ENCODE measurements at regions not wholly inside any gene's neighbourhood (a gene's known extent, or its start where the extent isn't known, plus 50 kb on each side); places are given as distances from the start of the nearest gene placed in this dataset.

DNA sequence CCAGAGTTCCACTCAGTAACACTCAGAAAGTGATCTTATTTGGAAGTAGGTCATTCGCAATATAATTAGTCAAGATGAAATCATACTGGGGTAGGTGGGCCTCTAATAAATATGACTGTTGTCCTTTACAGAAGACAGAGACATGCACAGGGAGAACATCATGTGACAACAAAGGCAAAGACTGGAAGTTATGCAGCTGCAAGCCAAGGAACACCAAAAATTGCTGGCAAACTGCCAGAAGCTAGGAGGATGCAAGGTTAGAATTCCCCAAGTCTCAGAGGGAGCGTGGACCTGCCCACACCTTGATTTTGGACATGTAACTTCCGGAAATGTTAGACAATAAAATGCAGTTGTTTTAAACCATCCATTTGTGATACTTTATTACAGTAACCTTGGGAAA, 471.5 kb upstream of the AGTR1 start:
- TF ChIP-seq POLR2A (IDR thresholded peaks at IDR 0.05) (no peak), POLR2AphosphoS5 (IDR thresholded peaks at IDR 0.05) (no peak)
- TF ChIP-seq, protein P1, sequence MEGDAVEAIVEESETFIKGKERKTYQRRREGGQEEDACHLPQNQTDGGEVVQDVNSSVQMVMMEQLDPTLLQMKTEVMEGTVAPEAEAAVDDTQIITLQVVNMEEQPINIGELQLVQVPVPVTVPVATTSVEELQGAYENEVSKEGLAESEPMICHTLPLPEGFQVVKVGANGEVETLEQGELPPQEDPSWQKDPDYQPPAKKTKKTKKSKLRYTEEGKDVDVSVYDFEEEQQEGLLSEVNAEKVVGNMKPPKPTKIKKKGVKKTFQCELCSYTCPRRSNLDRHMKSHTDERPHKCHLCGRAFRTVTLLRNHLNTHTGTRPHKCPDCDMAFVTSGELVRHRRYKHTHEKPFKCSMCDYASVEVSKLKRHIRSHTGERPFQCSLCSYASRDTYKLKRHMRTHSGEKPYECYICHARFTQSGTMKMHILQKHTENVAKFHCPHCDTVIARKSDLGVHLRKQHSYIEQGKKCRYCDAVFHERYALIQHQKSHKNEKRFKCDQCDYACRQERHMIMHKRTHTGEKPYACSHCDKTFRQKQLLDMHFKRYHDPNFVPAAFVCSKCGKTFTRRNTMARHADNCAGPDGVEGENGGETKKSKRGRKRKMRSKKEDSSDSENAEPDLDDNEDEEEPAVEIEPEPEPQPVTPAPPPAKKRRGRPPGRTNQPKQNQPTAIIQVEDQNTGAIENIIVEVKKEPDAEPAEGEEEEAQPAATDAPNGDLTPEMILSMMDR (IDR thresholded peaks at IDR 0.05 in 8 of 11, conservative IDR thresholded peaks at IDR 0.05 in 3 of 11) = no peak
- no peak for DNase-seq
- Histone ChIP-seq H3K4me1 (no peaks in the 10 kb centered on the region), H3K9me3 (no peaks in the 10 kb centered on the region), H3K27ac (no peak overlapping the region), H3K4me3 (no peak overlapping the region), H3K27me3 (replicated peaks in 1 of 7) (no peaks in the 10 kb centered on the region), H3K36me3 (no peaks in the 10 kb centered on the region)
- intact Hi-C loops (cut with DNase I; ENCODE audit: low total_unique reads) = no loop called here
- 81 to 92% (median 83%) methylated on average over 3 of the region's 3 CpGs for WGBS, 5 donors

DNA sequence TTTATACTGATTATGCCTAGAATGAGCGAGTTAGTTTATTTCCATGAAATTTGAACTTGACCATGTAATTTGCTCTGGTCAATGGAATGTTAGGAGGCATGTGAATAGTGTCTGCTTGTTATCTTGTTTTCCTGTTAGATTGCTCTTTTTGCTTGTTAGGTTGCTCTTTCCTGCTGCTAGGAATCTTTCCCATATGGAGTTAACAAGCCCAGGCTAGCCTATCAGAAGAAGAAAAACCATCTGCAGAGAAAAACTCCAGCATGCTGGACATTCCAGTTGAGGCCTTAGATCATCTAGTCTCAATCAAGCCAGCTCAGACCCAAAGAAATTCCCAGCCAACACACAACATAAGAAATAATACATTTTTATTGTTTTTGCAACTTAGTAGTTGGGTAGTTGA, 470.2 kb upstream of the AGTR1 start:
- Histone ChIP-seq H3K9me3 (no peaks in the 10 kb centered on the region), H3K27ac (no peak overlapping the region), H3K4me1 (no peaks in the 10 kb centered on the region), H3K36me3 (no peaks in the 10 kb centered on the region), H3K4me3 (no peak overlapping the region), H3K27me3 (replicated peaks in 1 of 7) (no peaks in the 10 kb centered on the region)
- 86 to 94% (median 88%) methylated on average over 1 of the region's 1 CpG for WGBS, 5 donors
- no peak for DNase-seq
- TF ChIP-seq POLR2A (IDR thresholded peaks at IDR 0.05) (no peak), POLR2AphosphoS5 (IDR thresholded peaks at IDR 0.05) (no peak)
- TF ChIP-seq, protein P1 (IDR thresholded peaks at IDR 0.05 in 8 of 11, conservative IDR thresholded peaks at IDR 0.05 in 3 of 11) = no peak
- intact Hi-C loops (cut with DNase I; ENCODE audit: low total_unique reads) = no loop called here

DNA sequence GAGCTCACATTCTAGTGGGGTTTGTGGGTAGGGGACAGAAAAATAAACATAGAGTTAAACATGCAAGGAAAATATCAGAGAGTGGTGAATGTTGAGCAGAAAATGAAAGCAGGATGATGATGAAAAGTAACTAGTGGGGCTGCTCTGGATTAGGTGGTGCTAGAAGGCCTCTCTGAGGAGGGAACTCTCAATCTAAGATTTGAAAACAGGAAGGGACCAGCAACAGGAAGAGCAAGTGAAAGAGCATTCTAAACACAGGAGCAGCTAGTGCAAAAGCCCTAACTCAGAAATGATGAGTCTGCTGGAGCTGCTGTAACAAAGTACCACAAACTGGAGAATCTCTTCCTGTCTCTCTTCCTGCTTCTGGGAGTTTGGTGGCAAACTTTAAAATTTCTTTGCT, 468.6 kb upstream of the AGTR1 start:
- no peak for DNase-seq
- no peaks in the 10 kb centered on the region for H3K36me3 ChIP-seq
- no peak overlapping the region for H3K27ac ChIP-seq
- intact Hi-C loops (cut with DNase I; ENCODE audit: low total_unique reads) = no loop called here
- H3K27me3 ChIP-seq (replicated peaks in 1 of 7) = no peaks in the 10 kb centered on the region
- no peaks in the 10 kb centered on the region for H3K9me3 ChIP-seq
- H3K4me1 ChIP-seq = no peaks in the 10 kb centered on the region
- TF ChIP-seq, protein P1 (IDR thresholded peaks at IDR 0.05 in 8 of 11, conservative IDR thresholded peaks at IDR 0.05 in 3 of 11) = no peak
- no peak for TF ChIP-seq POLR2AphosphoS5 (IDR thresholded peaks at IDR 0.05)
- no peak for TF ChIP-seq POLR2A (IDR thresholded peaks at IDR 0.05)
- no peak overlapping the region for H3K4me3 ChIP-seq

DNA sequence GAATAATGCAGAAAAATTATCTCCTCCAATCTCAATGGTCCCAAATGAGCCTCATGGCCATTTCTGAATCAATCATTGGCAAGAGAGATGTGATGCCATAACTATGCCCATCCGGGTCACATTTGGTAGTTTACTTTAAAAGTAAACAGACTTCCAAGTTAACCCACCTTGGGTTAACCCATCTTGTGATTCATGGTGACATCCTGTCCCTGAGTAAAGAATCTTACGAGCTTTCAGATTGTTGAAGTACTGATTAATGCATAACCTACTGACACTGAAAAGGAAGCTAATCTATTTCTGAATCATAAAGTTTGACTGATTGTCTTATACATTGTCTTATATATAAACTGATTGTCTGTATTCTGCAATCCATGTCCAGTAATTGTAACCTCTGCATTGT, 467.2 kb upstream of the AGTR1 start:
- intact Hi-C loops (cut with DNase I; ENCODE audit: low total_unique reads) = no loop called here
- DNase-seq = no peak
- no peaks in the 10 kb centered on the region for H3K9me3 ChIP-seq
- no peaks in the 10 kb centered on the region for H3K36me3 ChIP-seq
- no peaks in the 10 kb centered on the region for H3K4me1 ChIP-seq
- WGBS, 5 donors = 76 to 86% (median 84%) methylated on average over 2 of the region's 2 CpGs
- no peak for TF ChIP-seq POLR2A (IDR thresholded peaks at IDR 0.05)
- TF ChIP-seq, protein P1 (IDR thresholded peaks at IDR 0.05 in 8 of 11, conservative IDR thresholded peaks at IDR 0.05 in 3 of 11) = no peak
- TF ChIP-seq POLR2AphosphoS5 (IDR thresholded peaks at IDR 0.05) = no peak
- H3K27me3 ChIP-seq (replicated peaks in 1 of 7) = no peaks in the 10 kb centered on the region
- no peak overlapping the region for H3K4me3 ChIP-seq
- H3K27ac ChIP-seq = no peak overlapping the region
